ENCODE measurements at regions not wholly inside any gene's neighbourhood (a gene's known extent, or its start where the extent isn't known, plus 50 kb on each side); places are given as distances from the start of the nearest gene placed in this dataset.

- no peak overlapping the region for H3K4me3 ChIP-seq (ENCODE audit: low read length)
- peaks cover 34% of the 10 kb centered on the region for H3K4me1 ChIP-seq (ENCODE audit: low read length)
- H3K9me2 ChIP-seq (replicated peaks; ENCODE audit: insufficient read depth, low read length), result no peaks in the 10 kb centered on the region
- peak overlapping the region; percentile 55; the same call in 1 of the 2 replicates for H3K27ac ChIP-seq (ENCODE audit: low read length)
- H3K27me3 ChIP-seq (replicated peaks; ENCODE audit: insufficient read depth, low read length), result no peaks in the 10 kb centered on the region
- peak overlapping the region; percentile 3; the same call in 1 of the 2 replicates for H3K9ac ChIP-seq (ENCODE audit: low read length)
- peaks cover 12% of the 10 kb centered on the region for H3F3A ChIP-seq (ENCODE audit: insufficient read depth, low read length)
- DNase-seq, result peak; percentile 91
- 0 out of 2 replicates have a peak overlapping the region, but pooled peaks have one; percentile 3 for H2AFZ ChIP-seq (ENCODE audit: low read length)
- H3K36me3 ChIP-seq (replicated peaks; ENCODE audit: insufficient read depth, low read length), result no peaks in the 10 kb centered on the region
- no peaks in the 10 kb centered on the region for H3K9me3 ChIP-seq (replicated peaks; ENCODE audit: insufficient read depth, low read length)
- H3K79me2 ChIP-seq (ENCODE audit: low read length), result no peaks in the 10 kb centered on the region
- H4K20me1 ChIP-seq (ENCODE audit: insufficient read depth, low read length), result no peaks in the 10 kb centered on the region
- peak overlapping the region; percentile 42 for H3K4me2 ChIP-seq (ENCODE audit: low read depth, low read length)
- no peak for TF ChIP-seq CTCF (IDR thresholded peaks at IDR 0.05; ENCODE audit: low read length)
- no peak for TF ChIP-seq EZH2phosphoT487 (IDR thresholded peaks at IDR 0.05; ENCODE audit: low read length)
- no peak for TF ChIP-seq EZH2 (optimal IDR thresholded peaks at IDR 0.05; ENCODE audit: low read depth, low read length)
These were observed 538.0 kb upstream of the PLXNA2 start for GRCh38 chr1:208782186-208782585.

- H3K36me3 ChIP-seq (replicated peaks; ENCODE audit: insufficient read depth, low read length), result no peaks in the 10 kb centered on the region
- H3K4me1 ChIP-seq (ENCODE audit: low read length), result peaks cover 34% of the 10 kb centered on the region
- no peaks in the 10 kb centered on the region for H3K9me2 ChIP-seq (replicated peaks; ENCODE audit: insufficient read depth, low read length)
- no peaks in the 10 kb centered on the region for H3K9me3 ChIP-seq (replicated peaks; ENCODE audit: insufficient read depth, low read length)
- H3K27ac ChIP-seq (ENCODE audit: low read length), result no peak overlapping the region
- no peak overlapping the region for H3K4me2 ChIP-seq (ENCODE audit: low read depth, low read length)
- H3F3A ChIP-seq (ENCODE audit: insufficient read depth, low read length), result peaks cover 12% of the 10 kb centered on the region
- no peak overlapping the region for H3K9ac ChIP-seq (ENCODE audit: low read length)
- H4K20me1 ChIP-seq (ENCODE audit: insufficient read depth, low read length), result no peaks in the 10 kb centered on the region
- H3K79me2 ChIP-seq (ENCODE audit: low read length), result no peaks in the 10 kb centered on the region
- H3K4me3 ChIP-seq (ENCODE audit: low read length), result no peak overlapping the region
- no peak for DNase-seq
- TF ChIP-seq EZH2phosphoT487 (IDR thresholded peaks at IDR 0.05; ENCODE audit: low read length) (no peak), EZH2 (optimal IDR thresholded peaks at IDR 0.05; ENCODE audit: low read depth, low read length) (no peak), CTCF (IDR thresholded peaks at IDR 0.05; ENCODE audit: low read length) (no peak)
- no peak overlapping the region for H2AFZ ChIP-seq (ENCODE audit: low read length)
- no peaks in the 10 kb centered on the region for H3K27me3 ChIP-seq (replicated peaks; ENCODE audit: insufficient read depth, low read length)
These were observed 541.4 kb upstream of the PLXNA2 start for GRCh38 chr1:208785629-208786028.

- TF ChIP-seq EZH2phosphoT487 (IDR thresholded peaks at IDR 0.05; ENCODE audit: low read length) (no peak), EZH2 (optimal IDR thresholded peaks at IDR 0.05; ENCODE audit: low read depth, low read length) (no peak), CTCF (IDR thresholded peaks at IDR 0.05; ENCODE audit: low read length) (no peak)
- Histone ChIP-seq H3K36me3 (replicated peaks; ENCODE audit: insufficient read depth, low read length) (no peaks in the 10 kb centered on the region), H3K4me2 (ENCODE audit: low read depth, low read length) (no peak overlapping the region), H3F3A (ENCODE audit: insufficient read depth, low read length) (peaks cover 4% of the 10 kb centered on the region; the same call in 1 of the 2 replicates), H3K9me3 (replicated peaks; ENCODE audit: insufficient read depth, low read length) (no peaks in the 10 kb centered on the region), H3K27me3 (replicated peaks; ENCODE audit: insufficient read depth, low read length) (no peaks in the 10 kb centered on the region), H3K9me2 (replicated peaks; ENCODE audit: insufficient read depth, low read length) (no peaks in the 10 kb centered on the region), H3K9ac (ENCODE audit: low read length) (no peak overlapping the region), H3K4me1 (ENCODE audit: low read length) (peaks cover 21% of the 10 kb centered on the region), H3K27ac (ENCODE audit: low read length) (no peak overlapping the region), H2AFZ (ENCODE audit: low read length) (no peak overlapping the region), H4K20me1 (ENCODE audit: insufficient read depth, low read length) (no peaks in the 10 kb centered on the region), H3K4me3 (ENCODE audit: low read length) (no peak overlapping the region), H3K79me2 (ENCODE audit: low read length) (no peaks in the 10 kb centered on the region)
- DNase-seq, result no peak
These were observed 543.0 kb upstream of the PLXNA2 start for GRCh38 chr1:208787219-208787618.

All from MM.1S (cell line).